GM12865 (cell line): ENCODE measurements at regions not wholly inside any gene's neighbourhood (a gene's known extent, or its start where the extent isn't known, plus 50 kb on each side); places are given as distances from the start of the nearest gene placed in this dataset.

Experiments used
- DNase-seq: peaks from one replicate; pipeline ENCODE4 v3.0.0; 2010; ENCODE audit warnings: low read depth
- H3K4me3 ChIP-seq: 2 replicates; pipeline ENCODE4 v1.5.1; 2011; ENCODE audit warnings: mild to moderate bottlenecking, low read depth, low read length, control low read depth
- CTCF ChIP-seq: IDR thresholded peaks from 2 replicates; pipeline ENCODE4 v1.5.1; 2011; ENCODE audit warnings: low read length, control low read depth, low read depth, inconsistent platforms; ENCODE audit not compliant: insufficient read depth; ENCODE audit errors: missing control alignments

GRCh38 chr7:138402749-138403148 is 57.3 kb upstream of the TRIM24 start:
- H3K4me3 ChIP-seq, result no peak overlapping the region
- DNase-seq, result no peak
- no peak for TF ChIP-seq CTCF

- no peak for TF ChIP-seq CTCF
- H3K4me3 ChIP-seq, result no peak overlapping the region
- no peak for DNase-seq
These were observed 54.6 kb upstream of the TRIM24 start for GRCh38 chr7:138405496-138405895.

- no peak for TF ChIP-seq CTCF
- no peak for DNase-seq
- no peak overlapping the region for H3K4me3 ChIP-seq
These were observed 52.3 kb upstream of the TRIM24 start for GRCh38 chr7:138407792-138408191.
